Hematopoietic multipotent progenitor cell (in vitro differentiated cells): ENCODE measurements at regions not wholly inside any gene's neighbourhood (a gene's known extent, or its start where the extent isn't known, plus 50 kb on each side); places are given as distances from the start of the nearest gene placed in this dataset.

Experiments
- DNase-seq, 3 donors: peaks; one replicate each; pipeline ENCODE4 v3.0.0-alpha.2; 2011 to 2015; ENCODE audit warnings: low read depth in 2 of 3, low spot score in 2 of 3

GRCh38 chr13:44294876-44295275 is 78.7 kb upstream of the SERP2 start:
- DNase-seq: no peak

GRCh38 chr13:44296856-44297255 is 76.8 kb upstream of the SERP2 start:
- no peak for DNase-seq

- no peak for DNase-seq
These were observed 75.3 kb upstream of the SERP2 start for GRCh38 chr13:44298314-44298713.

- no peak for DNase-seq
These were observed 74.3 kb upstream of the SERP2 start for GRCh38 chr13:44299152-44299943.

GRCh38 chr13:44300895-44301638 is 72.6 kb upstream of the SERP2 start:
- DNase-seq: no peak

GRCh38 chr13:44301639-44302015 is 72.0 kb upstream of the SERP2 start:
- no peak for DNase-seq

- no peak for DNase-seq
These were observed 71.4 kb upstream of the SERP2 start for GRCh38 chr13:44302233-44302632.

GRCh38 chr13:44302940-44303575 is 70.6 kb upstream of the SERP2 start:
- DNase-seq: no peak

GRCh38 chr13:44303681-44304432 is 69.8 kb upstream of the SERP2 start:
- no peak for DNase-seq

GRCh38 chr13:44304433-44304725 is 69.2 kb upstream of the SERP2 start:
- no peak for DNase-seq

- DNase-seq: no peak
These were observed 68.3 kb upstream of the SERP2 start for GRCh38 chr13:44305286-44305685.

GRCh38 chr13:44305917-44306370 is 67.7 kb upstream of the SERP2 start:
- peak in 1 of 3 donors; percentile 11 for DNase-seq

- DNase-seq: peak in 1 of 3 donors; percentile 17
These were observed 67.0 kb upstream of the SERP2 start for GRCh38 chr13:44306371-44307192.

- DNase-seq: no peak
These were observed 66.4 kb upstream of the SERP2 start for GRCh38 chr13:44307255-44307654.

- no peak for DNase-seq
These were observed 65.8 kb upstream of the SERP2 start for GRCh38 chr13:44307844-44308243.

GRCh38 chr13:44308352-44308751 is 65.3 kb upstream of the SERP2 start:
- DNase-seq: no peak

GRCh38 chr13:44309794-44310757 is 63.5 kb upstream of the SERP2 start:
- no peak for DNase-seq

GRCh38 chr13:44311011-44311780 is 62.4 kb upstream of the SERP2 start:
- DNase-seq: no peak
